ENCODE measurements at regions not wholly inside any gene's neighbourhood (a gene's known extent, or its start where the extent isn't known, plus 50 kb on each side); places are given as distances from the start of the nearest gene placed in this dataset.

DNA sequence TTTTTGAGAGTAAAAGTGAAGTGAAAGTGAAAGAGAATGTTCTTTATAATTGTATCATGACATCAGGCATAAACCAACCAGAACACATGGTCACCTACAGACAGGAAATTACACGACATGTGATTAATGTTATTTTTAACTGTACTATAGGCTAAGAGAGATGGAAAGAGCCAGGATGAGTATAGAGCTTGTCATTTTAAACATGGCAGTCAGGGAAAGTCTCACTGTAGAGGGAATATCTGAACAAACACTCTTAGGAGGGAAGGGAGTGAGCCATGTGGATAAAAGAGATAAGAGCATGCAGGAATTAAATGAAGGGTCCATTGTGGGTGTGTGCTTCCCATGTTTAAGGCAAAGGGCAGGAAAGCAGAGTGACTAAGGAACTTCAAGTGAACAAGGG is 599.1 kb upstream of the FAT3 start:
- Histone ChIP-seq H3K4me1 (no peaks in the 10 kb centered on the region), H3K27me3 (no peaks in the 10 kb centered on the region), H3K36me3 (no peaks in the 10 kb centered on the region), H3K27ac (no peak overlapping the region), H3K4me3 (no peak overlapping the region), H3K9me3 (no peaks in the 10 kb centered on the region)
- no peak for DNase-seq (ENCODE audit: low spot score in 2 of 2)
- intact Hi-C loops (cut with DNase I): no loop called here
- TF ChIP-seq, protein P1, sequence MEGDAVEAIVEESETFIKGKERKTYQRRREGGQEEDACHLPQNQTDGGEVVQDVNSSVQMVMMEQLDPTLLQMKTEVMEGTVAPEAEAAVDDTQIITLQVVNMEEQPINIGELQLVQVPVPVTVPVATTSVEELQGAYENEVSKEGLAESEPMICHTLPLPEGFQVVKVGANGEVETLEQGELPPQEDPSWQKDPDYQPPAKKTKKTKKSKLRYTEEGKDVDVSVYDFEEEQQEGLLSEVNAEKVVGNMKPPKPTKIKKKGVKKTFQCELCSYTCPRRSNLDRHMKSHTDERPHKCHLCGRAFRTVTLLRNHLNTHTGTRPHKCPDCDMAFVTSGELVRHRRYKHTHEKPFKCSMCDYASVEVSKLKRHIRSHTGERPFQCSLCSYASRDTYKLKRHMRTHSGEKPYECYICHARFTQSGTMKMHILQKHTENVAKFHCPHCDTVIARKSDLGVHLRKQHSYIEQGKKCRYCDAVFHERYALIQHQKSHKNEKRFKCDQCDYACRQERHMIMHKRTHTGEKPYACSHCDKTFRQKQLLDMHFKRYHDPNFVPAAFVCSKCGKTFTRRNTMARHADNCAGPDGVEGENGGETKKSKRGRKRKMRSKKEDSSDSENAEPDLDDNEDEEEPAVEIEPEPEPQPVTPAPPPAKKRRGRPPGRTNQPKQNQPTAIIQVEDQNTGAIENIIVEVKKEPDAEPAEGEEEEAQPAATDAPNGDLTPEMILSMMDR (IDR thresholded peaks at IDR 0.05): no peak

DNA sequence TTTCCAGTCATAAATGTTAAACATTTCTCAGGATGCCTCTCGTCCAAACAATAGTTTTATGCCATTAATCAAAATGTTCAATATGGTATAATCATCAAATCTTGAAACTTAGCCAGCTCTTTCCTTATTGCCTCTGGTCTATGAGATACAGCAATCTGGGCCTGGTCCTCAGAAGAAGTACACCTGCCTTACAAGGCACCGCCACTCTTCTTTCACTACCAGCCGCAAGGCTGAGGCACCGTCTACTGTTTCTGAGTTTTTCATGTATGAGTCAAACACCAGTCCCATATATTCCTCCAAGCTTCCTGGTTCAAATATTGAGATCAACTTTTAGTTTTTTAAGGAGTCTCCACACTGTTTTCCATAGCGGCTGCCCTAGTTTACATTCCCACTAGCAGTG is 600.6 kb upstream of the FAT3 start:
- Histone ChIP-seq H3K27me3 (no peaks in the 10 kb centered on the region), H3K4me3 (no peak overlapping the region), H3K27ac (no peak overlapping the region), H3K36me3 (no peaks in the 10 kb centered on the region), H3K9me3 (no peaks in the 10 kb centered on the region), H3K4me1 (no peaks in the 10 kb centered on the region)
- DNase-seq (ENCODE audit: low spot score in 2 of 2): no peak
- intact Hi-C loops (cut with DNase I): no loop called here
- TF ChIP-seq, protein P1 (IDR thresholded peaks at IDR 0.05): no peak

DNA sequence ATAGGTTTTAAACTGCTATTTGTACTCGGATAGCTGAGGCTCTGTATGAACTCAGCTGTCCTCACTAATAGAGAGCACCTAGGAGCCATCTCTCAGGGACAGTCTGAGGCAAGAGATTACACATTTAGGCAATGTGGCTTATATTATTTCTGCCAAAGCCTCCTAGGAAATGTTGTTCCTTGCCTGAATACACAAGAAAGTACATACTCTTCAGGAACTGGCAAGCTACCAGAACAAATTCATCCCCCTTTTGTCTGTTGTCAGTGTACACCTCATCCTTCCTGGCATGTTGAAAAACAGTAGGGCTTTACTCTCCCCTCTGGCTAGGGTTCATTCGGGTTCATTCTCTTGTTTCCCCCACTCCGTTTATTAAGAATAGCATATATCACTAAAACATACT is 615.9 kb upstream of the FAT3 start:
- no peaks in the 10 kb centered on the region for H3K4me1 ChIP-seq
- TF ChIP-seq, protein P1 (IDR thresholded peaks at IDR 0.05): no peak
- H3K27ac ChIP-seq: no peak overlapping the region
- no peaks in the 10 kb centered on the region for H3K9me3 ChIP-seq
- intact Hi-C loops (cut with DNase I): no loop called here
- no peak for DNase-seq (ENCODE audit: low spot score in 2 of 2)
- H3K4me3 ChIP-seq: no peak overlapping the region
- no peaks in the 10 kb centered on the region for H3K27me3 ChIP-seq
- H3K36me3 ChIP-seq: no peaks in the 10 kb centered on the region

DNA sequence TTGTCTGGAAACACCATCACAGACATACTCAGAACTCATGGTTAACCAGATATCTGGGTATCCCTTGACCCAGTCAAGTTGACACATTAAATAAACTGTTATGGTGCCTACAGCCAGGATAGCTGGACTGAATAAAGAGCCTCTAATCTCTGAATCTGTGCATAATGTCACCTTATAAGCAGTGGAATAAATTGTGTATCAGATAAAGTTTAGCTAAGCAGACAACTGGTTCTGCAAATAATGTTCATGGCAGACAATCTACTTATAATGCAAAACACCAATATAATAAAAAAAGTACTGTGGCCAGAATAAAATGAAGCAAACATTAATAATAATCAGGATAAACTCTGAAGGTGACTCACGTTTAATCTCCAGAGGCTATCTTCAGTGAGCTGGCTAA is 628.5 kb upstream of the FAT3 start:
- DNase-seq (ENCODE audit: low spot score in 2 of 2): no peak
- Histone ChIP-seq H3K4me1 (no peaks in the 10 kb centered on the region), H3K9me3 (peaks cover 0 to 5% of the 10 kb centered on the region in 2 donors), H3K36me3 (no peaks in the 10 kb centered on the region), H3K27me3 (no peaks in the 10 kb centered on the region), H3K27ac (no peak overlapping the region), H3K4me3 (no peak overlapping the region)
- intact Hi-C loops (cut with DNase I): no loop called here
- TF ChIP-seq, protein P1 (IDR thresholded peaks at IDR 0.05): no peak

DNA sequence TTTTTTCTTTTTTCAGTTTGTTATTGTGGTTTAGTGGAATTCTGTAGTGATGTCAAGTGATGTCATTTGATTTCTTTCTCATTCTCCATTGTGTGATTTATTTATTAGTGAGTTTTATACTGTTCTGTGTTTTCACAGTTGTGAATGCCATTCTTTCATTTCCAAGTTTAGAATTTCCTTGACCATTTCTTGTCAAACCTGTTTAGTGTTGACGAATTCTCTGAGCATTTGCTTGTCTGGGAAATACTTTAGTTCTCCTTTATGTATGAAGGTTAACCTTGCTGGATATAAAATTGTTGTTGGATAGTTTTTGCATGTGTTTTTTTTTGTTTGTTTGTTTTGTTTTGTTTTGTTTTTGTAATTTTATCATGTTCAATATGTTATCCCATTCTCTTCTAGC is 633.6 kb upstream of the FAT3 start:
- TF ChIP-seq, protein P1 (IDR thresholded peaks at IDR 0.05): no peak
- intact Hi-C loops (cut with DNase I): no loop called here
- H3K9me3 ChIP-seq: peaks cover 0 to 8% of the 10 kb centered on the region in 2 donors
- DNase-seq (ENCODE audit: low spot score in 2 of 2): no peak
- no peaks in the 10 kb centered on the region for H3K36me3 ChIP-seq
- H3K4me1 ChIP-seq: no peaks in the 10 kb centered on the region
- H3K27ac ChIP-seq: no peak overlapping the region
- no peak overlapping the region for H3K4me3 ChIP-seq
- no peaks in the 10 kb centered on the region for H3K27me3 ChIP-seq

DNA sequence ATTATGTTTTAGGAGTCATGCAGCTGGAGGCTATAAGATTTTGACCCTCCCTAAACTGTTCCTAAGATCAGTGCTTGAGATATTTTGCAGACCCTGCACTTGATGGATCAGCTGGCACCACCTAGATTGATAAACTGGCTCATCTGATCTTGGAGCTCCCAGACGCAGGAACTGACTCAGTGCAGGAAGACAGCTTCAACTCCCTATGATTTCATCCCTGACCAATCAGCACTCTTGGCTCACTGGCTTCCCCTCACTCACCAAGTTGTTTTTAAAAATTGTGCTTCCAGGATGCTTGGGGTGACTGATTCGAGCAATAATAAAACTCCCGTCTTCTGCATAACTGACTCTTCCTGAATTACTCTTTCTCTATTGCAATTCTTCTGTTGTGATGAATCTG is 637.5 kb upstream of the FAT3 start:
- intact Hi-C loops (cut with DNase I): no loop called here
- no peak overlapping the region for H3K4me3 ChIP-seq

More for the DNA sequence above, 637.5 kb upstream of the FAT3 start:
- H3K27me3 ChIP-seq: no peaks in the 10 kb centered on the region
- H3K36me3 ChIP-seq: no peaks in the 10 kb centered on the region
- TF ChIP-seq, protein P1 (IDR thresholded peaks at IDR 0.05): no peak
- H3K27ac ChIP-seq: no peak overlapping the region
- no peak for DNase-seq (ENCODE audit: low spot score in 2 of 2)
- no peaks in the 10 kb centered on the region for H3K4me1 ChIP-seq
- H3K9me3 ChIP-seq: peaks cover 0 to 8% of the 10 kb centered on the region in 2 donors

Data from ascending aorta (tissue), 2 donors.